Esophagus squamous epithelium (tissue), 5 donors: ENCODE measurements at regions not wholly inside any gene's neighbourhood (a gene's known extent, or its start where the extent isn't known, plus 50 kb on each side); places are given as distances from the start of the nearest gene placed in this dataset.

ENCODE experiments used
- DNase-seq: peaks from one replicate; lab custom pipeline; 2025; lab: John Stamatoyannopoulos, UW
- H3K27ac ChIP-seq, 4 donors: fragments of 200-600 bp; sonication (generic); one replicate each; pipeline ENCODE4 v1.5.1; 2016 to 2019; ENCODE audit warnings: mild to moderate bottlenecking in 1 of 4
- H3K27me3 ChIP-seq, 4 donors: fragments of 200-600 bp; sonication (generic); 1 replicate in 3 of 4; 2 replicates in 1 of 4; pipeline versions ENCODE4 v1.5.1 to v1.6.0; 2017 to 2021; ENCODE audit warnings: antibody characterized with exemption in 1 of 4
- H3K36me3 ChIP-seq, 3 donors: fragments of 200-600 bp; sonication (generic); one replicate each; pipeline ENCODE4 v1.5.1; 2016 to 2019
- H3K4me1 ChIP-seq, 3 donors: fragments of 200-600 bp; sonication (generic); one replicate each; pipeline ENCODE4 v1.5.1; 2017 to 2019
- H3K4me3 ChIP-seq, 4 donors: fragments of 200-600 bp; sonication (generic); 1 replicate in 3 of 4; 2 replicates in 1 of 4; pipeline ENCODE4 v1.5.1; 2016 to 2019; ENCODE audit warnings: mild to moderate bottlenecking in 2 of 4, moderate library complexity in 1 of 4
- H3K9me3 ChIP-seq, 3 donors: fragments of 200-600 bp; sonication (generic); one replicate each; pipeline ENCODE4 v1.5.1; 2016 to 2019
- POLR2A ChIP-seq, 4 donors: fragments of 450-650 bp; IDR thresholded peaks; one replicate each; pipeline ENCODE4 v1.6.1; 2017; ENCODE audit warnings: antibody characterized with exemption in 4 of 4, mild to moderate bottlenecking in 4 of 4, moderate library complexity in 3 of 4
- WGBS, 2 donors: methylation state at CpG; one replicate each; pipeline ENCODE4 v1.1.5; 2018; 5-methylcytosine and 5-hydroxymethylcytosine counted together
- intact Hi-C: fragments of 100-400 bp; cut with DNase I; formaldehyde crosslinking; loops from one replicate; pipeline ENCODE4 v1.15.0; 2022
- TF ChIP-seq, protein P1 (sequence below), 6 experiments: fragments of 450-650 bp in 4 of 6; fragments of 200-600 bp in 2 of 6; sonication (generic) in 2 of 6; IDR thresholded peaks; one replicate each; pipeline ENCODE4 v1.5.1; 2016 to 2019; ENCODE audit warnings: antibody characterized with exemption in 6 of 6, mild to moderate bottlenecking in 4 of 6, moderate library complexity in 4 of 6
- donor health status: DM: yes; HTN: yes; CAD: no.

DNA sequence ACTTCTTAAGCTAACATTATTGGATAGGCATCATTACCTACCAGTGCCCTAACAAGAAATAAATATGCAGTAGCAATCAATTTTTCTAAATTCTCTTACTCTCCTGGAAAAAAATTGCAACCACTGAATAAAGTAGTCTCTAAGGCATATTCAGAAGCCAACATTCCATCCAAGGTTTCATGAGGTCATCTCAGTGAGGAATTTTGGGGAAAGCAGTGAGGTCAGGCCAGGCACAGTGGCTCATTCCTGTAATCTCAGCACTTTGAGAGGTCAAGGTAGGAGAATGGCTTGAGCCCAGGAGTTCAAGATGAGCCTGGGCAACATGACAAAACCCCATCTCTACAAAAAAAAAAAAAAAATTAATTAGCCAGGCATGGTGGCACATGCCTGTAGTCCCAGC lies 75.9 kb upstream of the GHITM start:
- DNase-seq = no peak
- Histone ChIP-seq H3K27me3 (peaks cover 0 to 3% (median 0%) of the 10 kb centered on the region in 4 donors), H3K4me3 (no peak overlapping the region), H3K36me3 (no peaks in the 10 kb centered on the region), H3K9me3 (no peaks in the 10 kb centered on the region), H3K4me1 (no peaks in the 10 kb centered on the region), H3K27ac (no peak overlapping the region)
- intact Hi-C loops = no loop called here
- no peak for TF ChIP-seq POLR2A (IDR thresholded peaks at IDR 0.05)
- TF ChIP-seq, protein P1, sequence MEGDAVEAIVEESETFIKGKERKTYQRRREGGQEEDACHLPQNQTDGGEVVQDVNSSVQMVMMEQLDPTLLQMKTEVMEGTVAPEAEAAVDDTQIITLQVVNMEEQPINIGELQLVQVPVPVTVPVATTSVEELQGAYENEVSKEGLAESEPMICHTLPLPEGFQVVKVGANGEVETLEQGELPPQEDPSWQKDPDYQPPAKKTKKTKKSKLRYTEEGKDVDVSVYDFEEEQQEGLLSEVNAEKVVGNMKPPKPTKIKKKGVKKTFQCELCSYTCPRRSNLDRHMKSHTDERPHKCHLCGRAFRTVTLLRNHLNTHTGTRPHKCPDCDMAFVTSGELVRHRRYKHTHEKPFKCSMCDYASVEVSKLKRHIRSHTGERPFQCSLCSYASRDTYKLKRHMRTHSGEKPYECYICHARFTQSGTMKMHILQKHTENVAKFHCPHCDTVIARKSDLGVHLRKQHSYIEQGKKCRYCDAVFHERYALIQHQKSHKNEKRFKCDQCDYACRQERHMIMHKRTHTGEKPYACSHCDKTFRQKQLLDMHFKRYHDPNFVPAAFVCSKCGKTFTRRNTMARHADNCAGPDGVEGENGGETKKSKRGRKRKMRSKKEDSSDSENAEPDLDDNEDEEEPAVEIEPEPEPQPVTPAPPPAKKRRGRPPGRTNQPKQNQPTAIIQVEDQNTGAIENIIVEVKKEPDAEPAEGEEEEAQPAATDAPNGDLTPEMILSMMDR (IDR thresholded peaks at IDR 0.05) = no peak

- H3K36me3 ChIP-seq = no peaks in the 10 kb centered on the region
- H3K9me3 ChIP-seq = peaks cover 0 to 3% (median 0%) of the 10 kb centered on the region in 3 donors
- H3K4me1 ChIP-seq = no peaks in the 10 kb centered on the region
- intact Hi-C loops = no loop called here
- H3K4me3 ChIP-seq = no peak overlapping the region
- TF ChIP-seq, protein P1 (IDR thresholded peaks at IDR 0.05) = no peak
- no peak for TF ChIP-seq POLR2A (IDR thresholded peaks at IDR 0.05)
- H3K27ac ChIP-seq = no peak overlapping the region
- DNase-seq = no peak
- WGBS, 2 donors = 46 to 59% methylated on average over 8 of the region's 8 CpGs
- peaks cover 0 to 3% (median 0%) of the 10 kb centered on the region in 4 donors for H3K27me3 ChIP-seq
Measured at GRCh38 chr10:84065804-84066601, 73.3 kb upstream of the GHITM start.

DNA sequence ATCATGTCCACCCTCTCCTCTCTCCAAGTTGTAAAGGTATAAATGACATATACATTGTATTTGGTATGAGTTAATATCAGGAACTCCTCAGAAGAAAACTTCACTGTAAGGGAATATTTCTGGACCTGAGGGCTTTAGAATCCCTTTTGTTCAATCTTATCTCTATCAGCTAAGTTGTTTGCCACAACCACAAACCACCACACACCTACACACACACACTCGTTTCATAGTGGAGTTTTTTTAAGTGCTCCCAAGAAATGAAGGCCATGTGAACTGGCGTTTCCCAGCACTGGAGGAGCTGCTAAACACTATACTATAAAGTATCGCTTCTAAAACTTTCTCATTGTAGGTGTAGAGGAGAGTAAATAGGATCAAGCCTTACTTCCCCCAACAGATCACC lies 64.8 kb upstream of the GHITM start:
- H3K36me3 ChIP-seq = no peaks in the 10 kb centered on the region
- H3K27ac ChIP-seq = no peak overlapping the region
- H3K4me3 ChIP-seq = no peak overlapping the region
- intact Hi-C loops = no loop called here
- H3K9me3 ChIP-seq = peaks cover 0 to 3% (median 0%) of the 10 kb centered on the region in 3 donors
- peaks cover 0 to 4% (median 0%) of the 10 kb centered on the region in 3 donors for H3K4me1 ChIP-seq
- TF ChIP-seq POLR2A (IDR thresholded peaks at IDR 0.05) = no peak
- TF ChIP-seq, protein P1 (IDR thresholded peaks at IDR 0.05) = no peak
- 57 to 68% methylated on average over 3 of the region's 3 CpGs for WGBS, 2 donors
- DNase-seq = no peak
- H3K27me3 ChIP-seq = no peaks in the 10 kb centered on the region

DNA sequence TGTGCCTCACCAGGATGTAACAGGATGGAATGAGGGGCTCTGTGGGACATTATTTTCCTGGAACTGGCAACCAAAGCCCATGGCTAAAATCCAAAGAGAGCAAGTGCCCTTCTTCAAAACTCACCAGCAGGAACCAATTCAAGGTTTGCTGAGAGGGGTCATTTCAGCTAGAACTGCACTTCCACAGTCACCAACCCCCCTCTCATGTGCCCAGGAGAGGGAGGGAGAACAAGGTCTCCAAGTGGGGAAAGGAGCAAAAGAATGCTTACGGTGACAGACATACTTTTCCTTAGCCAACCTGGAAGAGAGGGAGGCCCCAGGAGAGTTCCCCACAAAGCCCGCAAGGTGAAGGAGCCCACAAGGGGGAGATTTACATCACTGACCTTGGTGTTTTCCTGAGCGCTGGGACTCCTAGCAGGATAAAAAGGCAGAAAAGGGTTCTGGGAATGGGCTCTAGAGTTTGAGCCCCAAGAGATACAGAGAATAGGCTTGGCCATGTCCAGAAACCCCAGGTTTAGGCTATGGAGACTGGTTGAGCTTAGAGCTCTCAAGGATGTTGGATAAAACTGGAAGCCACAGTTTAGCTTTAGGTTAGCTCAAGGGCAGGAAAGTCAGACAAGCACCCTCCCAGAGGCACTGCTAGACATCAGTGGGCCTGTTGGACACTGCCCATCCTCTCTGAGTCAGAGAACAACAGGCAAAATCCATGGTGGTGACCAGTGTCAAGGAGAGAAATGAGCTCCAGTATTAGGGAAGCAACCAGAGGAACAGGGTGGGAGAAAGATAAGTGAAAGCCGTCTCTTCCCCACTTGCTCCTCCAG lies 63.9 kb upstream of the GHITM start:
- no peaks in the 10 kb centered on the region for H3K9me3 ChIP-seq
- DNase-seq = no peak
- H3K36me3 ChIP-seq = no peaks in the 10 kb centered on the region
- H3K4me3 ChIP-seq = no peak overlapping the region
- no peaks in the 10 kb centered on the region for H3K27me3 ChIP-seq
- WGBS, 2 donors = 89 to 93% methylated on average over 4 of the region's 4 CpGs
- peaks cover 0 to 4% (median 0%) of the 10 kb centered on the region in 3 donors for H3K4me1 ChIP-seq
- intact Hi-C loops = no loop called here
- peak overlapping the region in 2 of 4 donors; percentile 55 to 76 for H3K27ac ChIP-seq
- TF ChIP-seq, protein P1 (IDR thresholded peaks at IDR 0.05) = no peak

GRCh38 chr10:84076047-84076388 lies 63.3 kb upstream of the GHITM start:
- Histone ChIP-seq H3K27ac (peak overlapping the region in 2 of 4 donors; percentile 62 to 76), H3K4me1 (peaks cover 0 to 4% (median 0%) of the 10 kb centered on the region in 3 donors), H3K27me3 (no peaks in the 10 kb centered on the region), H3K4me3 (no peak overlapping the region), H3K9me3 (no peaks in the 10 kb centered on the region), H3K36me3 (no peaks in the 10 kb centered on the region)
- no peak for TF ChIP-seq POLR2A (IDR thresholded peaks at IDR 0.05)
- TF ChIP-seq, protein P1 (IDR thresholded peaks at IDR 0.05) = no peak
- intact Hi-C loops = no loop called here
- WGBS, 2 donors = 74 to 77% methylated on average over 1 of the region's 1 CpG
- no peak for DNase-seq
